ENCODE measurements at regions not wholly inside any gene's neighbourhood (a gene's known extent, or its start where the extent isn't known, plus 50 kb on each side); places are given as distances from the start of the nearest gene placed in this dataset.
"Not testable (repeated sequence)": the region's sequence is repeated elsewhere in the genome, so short reads cannot be mapped to it uniquely, and the experiment has no call there.

DNA sequence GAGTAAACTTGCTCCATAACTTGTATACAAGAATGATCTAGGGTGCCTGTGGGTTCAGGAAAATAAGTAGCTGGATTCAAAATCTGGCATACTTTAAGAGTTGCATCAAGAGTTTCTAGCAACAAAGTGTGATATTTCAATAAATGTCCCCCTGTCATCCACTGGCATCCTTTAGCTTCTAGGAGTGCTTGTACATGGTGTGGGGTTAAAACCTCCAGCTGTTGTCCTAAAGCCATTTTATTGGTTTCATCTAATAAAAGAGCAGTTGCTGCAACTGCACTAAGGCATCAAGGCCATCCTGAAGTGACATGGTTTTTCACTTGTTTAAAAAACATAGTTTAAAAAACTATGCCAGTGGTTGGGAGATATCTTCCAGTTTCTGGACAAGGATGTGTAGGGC, 148.4 kb downstream of the INHBA start:
- intact Hi-C loops (cut with micrococcal nuclease; ENCODE audit: unreplicated experiment), result no loop called here
- no peak overlapping the region for H3K4me2 ChIP-seq (ENCODE audit: low read length)
- DNase-seq (ENCODE audit: low spot score), result no peak
- POLR2A ChIA-PET, result interaction anchor here (0.7 kb wide), 1 partner anchor 1130 kb away, joined by 4 read pairs; no protein-coding TSS in a partner anchor
- H3K4me1 ChIP-seq (ENCODE audit: insufficient read depth, low read length, poor library complexity, severe bottlenecking), result no peaks in the 10 kb centered on the region
- no peak overlapping the region for H3K4me3 ChIP-seq (ENCODE audit: low read depth, low read length, poor library complexity, severe bottlenecking)
- BruUV-seq (replicated peaks), result no TSS peak
- H2AFZ ChIP-seq (ENCODE audit: low read length), result no peak overlapping the region
- CTCF ChIA-PET (ENCODE audit: unreplicated experiment), result no interaction called here
- H3K79me2 ChIP-seq (ENCODE audit: insufficient read depth, low read depth, low read length), result no peaks in the 10 kb centered on the region
- no peak for TF ChIP-seq EZH2phosphoT487 (IDR thresholded peaks at IDR 0.05; ENCODE audit: borderline replicate concordance, low read depth, low read length)
- TF ChIP-seq, protein P1, sequence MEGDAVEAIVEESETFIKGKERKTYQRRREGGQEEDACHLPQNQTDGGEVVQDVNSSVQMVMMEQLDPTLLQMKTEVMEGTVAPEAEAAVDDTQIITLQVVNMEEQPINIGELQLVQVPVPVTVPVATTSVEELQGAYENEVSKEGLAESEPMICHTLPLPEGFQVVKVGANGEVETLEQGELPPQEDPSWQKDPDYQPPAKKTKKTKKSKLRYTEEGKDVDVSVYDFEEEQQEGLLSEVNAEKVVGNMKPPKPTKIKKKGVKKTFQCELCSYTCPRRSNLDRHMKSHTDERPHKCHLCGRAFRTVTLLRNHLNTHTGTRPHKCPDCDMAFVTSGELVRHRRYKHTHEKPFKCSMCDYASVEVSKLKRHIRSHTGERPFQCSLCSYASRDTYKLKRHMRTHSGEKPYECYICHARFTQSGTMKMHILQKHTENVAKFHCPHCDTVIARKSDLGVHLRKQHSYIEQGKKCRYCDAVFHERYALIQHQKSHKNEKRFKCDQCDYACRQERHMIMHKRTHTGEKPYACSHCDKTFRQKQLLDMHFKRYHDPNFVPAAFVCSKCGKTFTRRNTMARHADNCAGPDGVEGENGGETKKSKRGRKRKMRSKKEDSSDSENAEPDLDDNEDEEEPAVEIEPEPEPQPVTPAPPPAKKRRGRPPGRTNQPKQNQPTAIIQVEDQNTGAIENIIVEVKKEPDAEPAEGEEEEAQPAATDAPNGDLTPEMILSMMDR (conservative IDR thresholded peaks at IDR 0.05; ENCODE audit: low read length), result no peak
- H3K9me3 ChIP-seq (ENCODE audit: low read length), result no peaks in the 10 kb centered on the region
- no peaks in the 10 kb centered on the region for H3K9me2 ChIP-seq (ENCODE audit: insufficient read depth, low read length)
- H4K20me1 ChIP-seq (ENCODE audit: insufficient read depth, low read length), result no peaks in the 10 kb centered on the region
- no peaks in the 10 kb centered on the region for H3K36me3 ChIP-seq (ENCODE audit: insufficient read depth, low read length)
- no peak overlapping the region for H3K27ac ChIP-seq (ENCODE audit: low read depth, low read length, poor library complexity, severe bottlenecking)

DNA sequence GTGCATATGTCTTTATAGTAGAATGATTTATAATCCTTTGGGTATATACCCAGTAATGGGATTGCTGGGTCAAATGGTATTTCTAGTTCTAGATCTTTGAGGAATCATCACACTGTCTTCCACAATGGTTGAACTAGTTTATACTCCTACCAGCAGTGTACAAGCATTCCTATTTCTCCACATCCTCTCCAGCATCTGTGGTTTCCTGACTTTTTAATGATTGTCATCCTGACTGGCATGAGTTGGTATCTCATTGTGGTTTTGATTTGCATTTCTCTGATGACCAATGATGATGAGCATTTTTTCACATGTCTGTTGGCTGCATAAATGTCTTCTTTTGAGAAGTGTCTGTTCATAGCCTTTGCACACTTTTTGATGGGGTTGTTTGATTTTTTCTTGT, 152.8 kb downstream of the INHBA start:
- H3K36me3 ChIP-seq (ENCODE audit: insufficient read depth, low read length); H3K4me3 ChIP-seq (ENCODE audit: low read depth, low read length, poor library complexity, severe bottlenecking); H3K9me2 ChIP-seq (ENCODE audit: insufficient read depth, low read length); BruUV-seq (replicated peaks); H3K4me1 ChIP-seq (ENCODE audit: insufficient read depth, low read length, poor library complexity, severe bottlenecking); DNase-seq (ENCODE audit: low spot score); H3K9me3 ChIP-seq (ENCODE audit: low read length); H3K79me2 ChIP-seq (ENCODE audit: insufficient read depth, low read depth, low read length); H2AFZ ChIP-seq (ENCODE audit: low read length); intact Hi-C loops (cut with micrococcal nuclease; ENCODE audit: unreplicated experiment); POLR2A ChIA-PET; H3K4me2 ChIP-seq (ENCODE audit: low read length); CTCF ChIA-PET (ENCODE audit: unreplicated experiment); H4K20me1 ChIP-seq (ENCODE audit: insufficient read depth, low read length); H3K27ac ChIP-seq (ENCODE audit: low read depth, low read length, poor library complexity, severe bottlenecking): not testable (repeated sequence)

DNA sequence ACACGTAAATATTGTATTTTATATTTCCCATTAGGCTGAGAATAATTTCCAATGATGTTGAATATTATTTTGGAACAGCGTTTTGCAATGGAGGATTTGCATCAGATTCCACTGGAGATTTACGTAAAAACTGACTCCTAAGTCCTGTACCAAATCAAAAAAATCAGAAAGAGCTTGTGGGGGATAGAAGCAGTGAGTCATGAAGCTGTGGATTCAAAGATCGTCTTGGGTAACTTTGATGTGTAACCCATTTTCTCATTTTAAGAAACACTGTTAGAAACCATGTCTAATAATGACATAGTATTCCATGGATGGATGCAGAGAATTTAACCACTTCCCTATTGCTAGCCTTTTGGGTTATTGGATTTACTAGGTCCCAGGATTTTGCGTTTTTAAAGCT, 158.6 kb downstream of the INHBA start:
- ChIA-PET CTCF (ENCODE audit: unreplicated experiment) (no interaction called here), POLR2A (no interaction called here)
- DNase-seq (ENCODE audit: low spot score), result no peak
- intact Hi-C loops (cut with micrococcal nuclease; ENCODE audit: unreplicated experiment), result no loop called here
- Histone ChIP-seq H3K9me2 (ENCODE audit: insufficient read depth, low read length) (no peaks in the 10 kb centered on the region), H3K4me3 (ENCODE audit: low read depth, low read length, poor library complexity, severe bottlenecking) (no peak overlapping the region), H3K4me1 (ENCODE audit: insufficient read depth, low read length, poor library complexity, severe bottlenecking) (no peaks in the 10 kb centered on the region), H2AFZ (ENCODE audit: low read length) (no peak overlapping the region), H3K27ac (ENCODE audit: low read depth, low read length, poor library complexity, severe bottlenecking) (no peak overlapping the region), H4K20me1 (ENCODE audit: insufficient read depth, low read length) (no peaks in the 10 kb centered on the region), H3K36me3 (ENCODE audit: insufficient read depth, low read length) (no peaks in the 10 kb centered on the region), H3K9me3 (ENCODE audit: low read length) (no peaks in the 10 kb centered on the region), H3K79me2 (ENCODE audit: insufficient read depth, low read depth, low read length) (no peaks in the 10 kb centered on the region), H3K4me2 (ENCODE audit: low read length) (no peak overlapping the region)
- BruUV-seq (replicated peaks), result no TSS peak
- TF ChIP-seq, protein P1 (conservative IDR thresholded peaks at IDR 0.05; ENCODE audit: low read length), result no peak
- no peak for TF ChIP-seq EZH2phosphoT487 (IDR thresholded peaks at IDR 0.05; ENCODE audit: borderline replicate concordance, low read depth, low read length)
